ENCODE measurements at regions not wholly inside any gene's neighbourhood (a gene's known extent, or its start where the extent isn't known, plus 50 kb on each side); places are given as distances from the start of the nearest gene placed in this dataset.
A peak's percentile ranks its signal among the peaks of the same experiment; 100 is the strongest.
"Not testable (repeated sequence)": the region's sequence is repeated elsewhere in the genome, so short reads cannot be mapped to it uniquely, and the experiment has no call there.

DNA sequence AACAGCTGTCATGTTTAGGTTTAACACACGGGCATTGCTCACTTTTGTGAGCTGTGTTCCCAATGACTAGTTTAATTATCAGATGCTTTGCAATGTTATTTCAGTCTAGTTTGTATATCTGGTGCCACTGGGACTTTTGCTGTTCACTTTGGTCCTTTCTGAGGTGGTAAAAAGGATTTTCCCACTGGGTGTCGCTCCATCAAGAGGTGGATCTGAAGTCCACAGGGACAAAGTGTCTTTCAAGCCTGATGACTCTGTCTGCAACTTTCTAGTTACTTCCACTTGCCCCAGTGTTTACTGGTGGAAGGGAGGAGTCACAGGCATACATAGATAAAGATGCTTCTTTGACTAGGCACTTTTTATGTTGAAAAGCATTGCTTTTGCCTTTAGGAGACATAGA lies 242.2 kb downstream of the HGF start:
- no peak for ATAC-seq

DNA sequence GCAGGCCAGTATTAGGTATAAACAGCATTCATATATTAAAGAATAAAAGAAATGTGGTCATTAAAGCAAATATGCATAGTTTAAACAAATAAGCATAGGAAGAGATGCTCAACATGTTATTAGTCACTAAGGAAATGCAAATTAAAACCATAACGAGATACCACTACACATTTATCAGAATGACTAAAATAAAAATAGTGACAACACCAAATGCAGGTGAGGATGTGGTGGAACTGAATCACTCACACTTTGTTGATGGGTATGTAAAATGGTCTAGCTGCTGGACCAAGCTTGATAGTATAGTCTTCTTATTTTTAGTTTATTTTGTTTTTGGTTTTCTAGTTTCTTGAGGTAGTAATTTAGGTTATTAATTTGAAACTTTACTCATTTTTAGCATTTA lies 242.9 kb downstream of the HGF start:
- ATAC-seq: no peak

DNA sequence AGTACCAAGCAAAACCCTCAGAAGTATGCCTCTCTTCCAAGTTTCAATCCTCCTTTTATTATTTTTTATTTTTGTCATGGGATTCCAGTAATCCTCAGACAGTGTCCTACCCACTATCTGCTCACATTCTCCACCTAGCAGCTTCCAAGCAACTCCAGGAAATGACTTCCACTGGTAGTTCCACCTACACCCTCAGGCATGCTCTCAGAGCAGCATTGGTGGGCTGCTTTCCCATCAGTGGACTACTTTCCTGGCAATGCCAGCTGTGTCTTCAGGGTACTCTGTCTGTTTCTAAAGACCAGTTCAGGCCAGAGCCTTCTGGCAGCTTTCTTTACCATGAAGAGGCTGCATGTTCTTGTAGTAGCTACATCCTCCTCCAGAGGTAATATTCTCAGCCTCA lies 244.0 kb downstream of the HGF start:
- ATAC-seq: no peak

DNA sequence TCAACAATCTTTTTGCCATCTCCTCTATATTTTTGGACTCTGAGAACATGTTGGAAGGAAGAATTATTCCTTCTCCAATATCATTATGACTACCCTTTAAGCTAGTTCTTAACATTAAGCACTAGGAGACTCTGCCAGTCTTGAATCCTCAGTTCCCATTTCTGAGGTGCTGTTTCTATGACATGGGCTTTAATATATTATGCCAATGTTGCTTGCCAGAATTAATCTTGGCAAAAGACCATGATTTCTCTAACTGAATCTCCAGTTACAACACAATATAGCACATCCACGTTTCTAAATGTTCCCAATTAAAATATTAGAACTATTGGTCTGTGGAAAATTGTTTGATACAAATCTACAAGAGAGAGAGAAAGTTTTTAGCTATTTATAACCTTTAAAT lies 250.0 kb downstream of the HGF start:
- no peak for ATAC-seq

DNA sequence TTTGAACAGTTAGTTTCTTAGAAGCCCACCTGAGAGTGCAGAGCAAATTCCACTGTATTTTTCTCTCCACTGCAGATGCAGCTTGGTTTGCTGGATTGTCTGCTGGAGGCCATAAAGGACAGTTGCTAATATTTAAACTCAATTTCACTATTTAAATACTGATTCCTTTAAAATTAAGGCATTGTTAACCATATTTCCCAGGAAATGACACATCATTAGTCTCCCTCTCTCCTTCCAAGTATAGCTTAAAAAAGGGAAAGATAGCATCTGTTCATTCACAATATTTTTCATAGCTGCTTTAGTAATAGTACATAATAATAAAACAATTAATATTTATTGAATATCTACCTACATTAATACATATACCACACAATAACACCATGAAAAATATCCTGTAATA lies 252.9 kb downstream of the HGF start:
- no peak for ATAC-seq

DNA sequence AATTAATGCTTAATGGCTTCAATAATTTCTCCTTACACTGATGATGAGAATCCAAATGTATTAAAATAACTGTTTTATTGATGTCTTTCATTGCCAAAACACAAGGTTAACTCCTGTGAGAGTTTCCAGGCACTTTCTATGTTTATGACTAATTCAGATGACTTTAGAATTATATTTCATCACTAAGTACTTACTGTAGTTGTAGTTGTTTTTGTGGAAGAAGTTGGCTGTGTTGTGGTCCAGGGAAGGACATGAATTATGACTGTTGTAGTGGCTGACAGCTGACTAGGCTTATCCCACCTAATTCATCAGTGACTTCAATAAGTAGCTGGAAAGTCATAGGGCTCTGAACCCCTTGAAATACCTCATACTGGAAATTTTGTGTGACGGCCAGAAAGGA lies 254.8 kb downstream of the HGF start:
- ATAC-seq: no peak

DNA sequence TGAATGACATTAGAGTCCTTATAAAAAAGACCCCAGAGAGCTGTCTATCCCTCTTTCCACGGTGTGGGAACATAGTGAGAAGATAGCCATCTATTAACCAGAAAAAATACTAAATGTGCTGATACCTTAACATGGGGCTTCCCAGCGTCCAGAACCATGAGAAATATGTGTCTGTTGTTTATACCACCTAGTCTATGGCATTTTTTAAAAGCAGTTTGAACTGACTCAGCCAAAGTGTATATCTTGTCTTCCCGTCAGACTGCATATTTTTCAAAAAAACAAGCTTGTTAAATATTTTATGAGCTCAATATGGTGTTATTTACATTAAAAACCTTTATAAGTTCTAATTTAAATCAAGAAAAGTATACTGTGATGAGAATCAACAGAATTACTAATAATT lies 255.3 kb downstream of the HGF start:
- no peak for ATAC-seq

DNA sequence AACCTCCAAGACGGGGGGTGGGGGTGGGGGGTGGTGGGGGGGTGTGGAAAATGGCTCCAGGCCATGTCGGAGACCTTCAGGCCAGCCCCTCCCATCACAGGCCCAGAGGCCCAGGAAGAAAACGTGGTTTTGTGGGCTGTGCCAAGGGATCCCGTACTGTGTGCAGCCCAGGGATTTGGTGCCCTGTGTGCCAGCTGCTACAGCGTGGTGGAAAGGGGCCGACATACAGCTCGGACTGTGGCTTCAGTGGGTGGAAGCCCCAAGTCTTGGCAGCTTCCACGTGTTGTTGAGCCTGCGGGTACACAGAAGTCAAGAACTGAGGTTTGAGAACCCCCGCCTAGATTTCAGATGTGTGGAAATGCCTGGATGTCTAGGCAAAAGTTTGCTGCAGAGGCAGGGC lies 259.7 kb downstream of the HGF start:
- no peak for ATAC-seq

DNA sequence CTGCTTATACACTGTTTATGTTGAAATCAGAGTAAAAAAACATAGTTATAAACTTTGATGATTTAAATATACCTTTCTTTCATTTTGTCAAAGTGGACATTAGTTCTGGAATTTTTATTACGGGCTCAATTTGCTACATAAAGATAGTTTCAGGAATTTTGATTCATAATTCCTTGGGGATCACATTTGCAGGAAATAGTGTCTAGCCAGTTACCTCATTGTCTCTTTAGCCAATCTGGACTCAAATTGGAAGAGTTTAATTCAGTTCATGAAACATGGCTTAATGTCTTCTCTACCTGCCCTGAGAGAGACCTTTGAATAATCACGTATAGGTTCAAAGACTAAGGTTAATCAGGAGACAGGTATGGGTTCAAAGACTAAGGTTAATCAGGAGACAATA lies 262.6 kb downstream of the HGF start:
- no peak for ATAC-seq

DNA sequence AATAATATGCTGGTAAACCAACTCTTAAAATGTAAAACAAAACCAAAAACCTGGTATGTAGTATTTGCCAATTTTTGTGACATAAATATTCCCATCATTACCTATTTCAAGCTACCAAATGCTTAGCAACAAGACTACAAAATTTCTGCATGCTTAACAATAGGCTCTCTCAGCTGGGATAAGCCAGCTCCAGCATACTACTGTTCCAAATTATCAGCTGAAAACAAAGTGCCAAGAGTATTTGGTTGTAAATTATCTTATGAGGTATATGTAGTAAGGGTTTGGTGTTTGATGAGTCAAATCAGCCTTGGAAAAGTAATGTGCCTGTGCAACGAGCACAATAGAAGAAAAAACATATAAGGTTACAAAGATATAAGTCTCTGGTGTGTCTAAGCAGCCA lies 263.2 kb downstream of the HGF start:
- no peak for ATAC-seq

DNA sequence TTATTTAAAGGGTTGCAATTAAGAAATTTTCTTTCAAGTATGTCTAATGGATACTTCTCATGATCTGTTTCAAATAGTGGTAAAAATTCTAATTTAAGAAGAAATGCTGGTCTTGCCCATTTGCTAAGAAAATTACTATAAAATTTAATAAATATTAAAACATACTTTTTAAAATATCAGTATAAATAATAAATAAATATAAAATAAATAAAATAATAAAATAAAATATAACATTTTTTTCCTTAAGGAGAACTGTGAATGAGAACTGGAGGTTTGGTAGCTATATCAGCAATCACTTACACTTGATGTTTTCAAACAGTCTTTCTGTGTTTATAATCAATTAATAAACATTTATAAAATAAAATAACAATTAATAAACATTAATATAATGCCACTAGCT lies 266.1 kb downstream of the HGF start:
- ATAC-seq: no peak

DNA sequence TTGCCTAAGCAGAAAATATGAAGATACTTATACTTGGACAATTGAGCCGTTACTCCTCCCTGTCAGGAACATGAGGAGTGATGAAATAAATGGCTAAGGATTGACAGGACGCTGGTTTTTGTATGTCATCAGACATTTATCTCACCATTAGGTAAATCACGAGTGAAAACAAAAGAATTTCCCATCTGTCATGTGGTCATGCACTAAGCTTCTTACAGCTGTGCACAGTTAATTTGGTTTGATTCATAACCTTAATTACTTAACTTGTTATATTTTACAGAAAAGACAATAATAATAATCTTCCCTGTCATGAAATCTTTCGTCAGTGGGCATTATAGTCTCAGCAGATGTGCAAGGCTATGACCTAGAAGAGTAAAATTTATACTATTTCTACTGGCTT lies 266.5 kb downstream of the HGF start:
- no peak for ATAC-seq

DNA sequence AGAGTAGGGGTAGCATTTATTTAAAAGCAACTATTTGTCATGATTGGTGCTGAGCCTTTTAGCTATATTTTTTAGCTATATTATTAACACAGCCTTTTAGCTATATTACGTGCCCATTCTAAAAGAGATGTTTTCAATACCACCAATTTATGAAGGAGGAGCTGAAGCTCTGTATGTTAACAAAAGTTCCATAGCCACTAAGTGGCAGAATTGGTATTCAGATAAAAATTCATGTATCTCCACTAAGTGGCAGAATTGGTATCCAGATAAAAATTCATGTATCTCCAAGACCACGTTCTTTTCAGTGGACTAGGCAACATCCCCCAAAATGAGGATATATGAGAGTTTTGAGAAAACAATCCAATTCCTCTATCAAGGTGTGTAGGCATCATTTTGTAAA lies 268.6 kb downstream of the HGF start:
- ATAC-seq: no peak

DNA sequence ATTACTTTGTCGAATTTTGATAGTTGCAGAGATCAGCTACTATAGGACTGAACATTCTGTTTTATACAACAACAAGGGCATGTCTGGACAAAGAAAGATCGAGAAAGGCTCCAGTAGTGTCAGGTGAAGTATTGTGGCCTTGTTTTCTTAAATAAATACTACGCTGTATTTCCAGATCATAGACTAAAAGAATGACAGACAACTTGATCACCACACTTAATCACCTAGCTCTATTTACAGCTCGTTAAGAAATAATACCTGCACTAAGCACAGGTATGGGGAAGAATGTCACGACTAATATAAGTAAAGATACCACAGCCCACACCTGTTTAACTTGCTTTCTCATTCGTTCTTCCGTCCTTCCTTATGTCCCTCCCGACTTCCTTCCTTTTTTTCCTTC lies 269.2 kb downstream of the HGF start:
- peak; percentile 93 for ATAC-seq

DNA sequence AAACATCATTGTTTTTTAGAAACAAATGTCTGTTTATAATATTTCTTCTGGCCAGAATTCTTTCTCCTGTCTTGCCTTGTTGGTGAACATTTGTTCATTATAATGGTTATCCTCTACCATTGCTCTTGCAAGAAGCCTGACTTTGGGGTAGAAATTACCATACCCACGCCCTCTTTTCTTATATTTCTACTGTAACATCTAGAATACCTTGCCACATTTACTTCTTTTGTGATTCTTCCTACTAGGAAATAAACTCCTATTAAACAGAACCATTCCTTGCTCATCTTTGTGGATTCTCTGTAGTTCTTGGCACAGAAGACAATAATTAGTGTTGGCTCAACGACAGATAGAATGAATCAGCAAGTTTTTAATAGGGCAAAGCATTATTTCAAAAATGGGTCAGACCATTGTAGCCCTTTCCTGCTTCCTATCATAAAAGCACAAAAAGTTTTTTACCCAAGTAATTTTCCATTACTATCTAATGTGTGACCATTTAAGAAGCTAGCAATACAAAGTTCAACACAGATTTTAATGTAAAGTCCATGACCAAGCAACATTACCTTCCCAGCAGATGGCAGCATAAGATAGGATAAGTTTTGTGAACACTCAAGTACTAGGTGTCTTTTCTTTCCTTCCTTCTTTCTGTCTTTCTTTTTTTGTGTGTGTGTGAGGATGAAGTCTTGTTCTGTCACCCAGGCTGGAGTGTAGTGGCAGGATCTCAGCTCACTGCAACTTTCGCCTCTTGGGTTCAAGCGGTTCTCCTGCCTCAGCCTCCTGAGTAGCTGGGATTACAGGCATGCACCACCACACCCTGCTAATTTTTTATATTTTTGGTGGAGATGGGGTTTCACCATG lies 270.4 kb downstream of the HGF start:
- peak; percentile 73 for ATAC-seq

DNA sequence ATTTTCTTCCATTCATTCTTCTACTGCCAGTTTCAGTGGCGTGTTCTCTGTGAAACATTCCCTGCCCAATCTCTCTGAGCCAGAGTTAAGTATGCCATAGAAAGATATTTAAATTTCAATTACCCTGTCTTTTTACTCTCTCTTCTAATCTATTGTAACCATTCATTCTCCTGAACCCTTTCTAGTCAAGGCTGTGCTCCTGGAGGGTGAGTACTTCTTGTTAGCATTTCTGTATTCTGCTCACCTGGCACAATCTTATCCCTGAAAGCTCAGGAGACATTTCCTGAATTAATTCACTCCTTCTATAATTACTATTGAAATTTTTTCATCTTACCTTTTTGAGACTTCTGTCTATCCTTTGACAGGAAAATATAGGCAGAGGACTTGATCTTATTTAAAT lies 271.7 kb downstream of the HGF start:
- ATAC-seq: no peak

DNA sequence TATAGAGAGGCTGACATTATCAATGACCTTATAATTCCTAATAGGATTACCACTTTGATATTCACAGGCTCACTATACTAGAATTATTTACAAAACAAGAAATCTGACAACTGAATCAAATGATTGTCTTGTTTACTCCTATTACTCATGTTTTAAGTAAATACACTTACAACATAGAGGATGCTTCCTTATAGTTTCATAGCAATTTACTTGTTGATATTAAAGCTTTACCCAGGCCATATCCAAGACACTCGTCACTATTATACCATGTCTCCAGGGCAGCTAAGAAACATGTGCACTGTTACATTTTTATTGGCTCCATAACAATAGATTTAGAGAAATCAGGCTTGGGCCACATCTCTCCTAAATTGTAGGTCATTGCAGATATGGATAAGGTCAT lies 276.9 kb downstream of the HGF start:
- ATAC-seq: no peak

DNA sequence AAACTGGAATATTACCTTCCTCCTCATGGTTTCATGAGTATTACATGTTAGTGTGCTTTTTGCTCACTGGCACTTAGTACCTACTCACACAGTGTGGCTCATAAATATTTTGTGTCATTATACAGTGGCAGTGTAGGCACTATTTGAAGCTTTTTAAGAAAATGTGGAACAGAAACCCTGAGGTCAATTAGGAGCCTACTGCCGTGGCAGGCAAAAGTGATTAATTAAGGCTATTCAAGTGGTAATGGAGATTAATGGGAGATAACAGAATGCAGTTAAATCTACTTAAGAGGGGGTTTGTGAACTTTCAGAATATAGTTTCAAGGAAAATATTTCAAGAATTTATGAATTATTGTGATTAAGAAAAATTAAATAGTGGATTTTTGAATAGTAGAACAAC lies 277.6 kb downstream of the HGF start:
- ATAC-seq: no peak

DNA sequence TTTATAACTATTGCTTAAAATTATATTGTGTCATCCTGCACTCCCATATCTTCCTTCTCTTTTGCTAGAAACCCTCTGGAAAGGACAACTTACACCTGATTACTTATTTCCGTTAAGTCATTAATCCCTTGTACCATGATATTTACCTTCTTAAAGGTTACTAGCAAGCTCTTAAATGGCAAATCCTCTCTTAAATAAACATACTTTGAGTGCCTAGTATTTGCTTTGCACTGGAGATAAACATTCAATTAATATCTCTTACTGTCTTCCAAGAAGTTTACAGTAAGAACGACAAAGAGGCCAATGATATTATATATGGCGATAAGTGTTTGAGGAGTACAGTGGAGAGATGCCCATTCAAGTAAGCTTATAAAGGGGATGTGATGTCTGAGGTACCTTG lies 278.3 kb downstream of the HGF start:
- ATAC-seq: no peak

DNA sequence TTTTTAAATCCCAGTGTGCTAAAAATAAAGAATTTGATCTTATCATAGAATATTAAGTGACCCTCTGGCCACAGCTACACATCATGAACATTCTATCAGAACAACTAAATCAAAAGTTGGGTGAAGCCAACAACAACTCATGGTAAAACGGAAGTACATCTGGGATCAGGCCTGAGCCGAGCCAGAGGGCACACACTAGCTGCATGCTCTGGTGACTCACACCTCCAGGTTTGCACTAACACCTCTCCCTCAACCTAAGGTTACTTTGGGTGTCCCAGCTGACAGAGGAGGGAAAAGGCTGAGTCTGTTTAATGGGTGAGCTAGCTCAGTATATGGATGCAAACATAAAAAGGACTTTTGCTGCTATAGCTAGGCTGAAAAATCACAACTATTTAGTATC lies 281.6 kb downstream of the HGF start:
- peak; percentile 73 for ATAC-seq

DNA sequence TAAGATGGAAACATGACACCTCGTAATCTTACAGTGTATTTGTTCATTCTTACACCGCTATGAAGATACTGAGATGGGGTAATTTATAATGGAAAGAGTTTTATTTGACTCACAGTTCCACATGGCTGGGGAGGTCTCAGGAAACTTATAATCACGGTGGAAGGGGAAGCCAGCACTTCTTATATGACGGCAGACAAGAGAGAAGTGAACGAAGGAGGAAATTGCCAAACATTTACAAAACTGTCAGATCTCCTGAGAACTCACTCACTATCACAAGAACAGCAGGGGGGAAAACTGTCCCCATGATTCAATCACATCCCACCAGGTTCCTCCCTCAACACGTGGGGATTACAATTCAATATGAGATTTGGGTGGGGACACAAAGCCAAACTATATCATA lies 282.3 kb downstream of the HGF start:
- no peak for ATAC-seq

DNA sequence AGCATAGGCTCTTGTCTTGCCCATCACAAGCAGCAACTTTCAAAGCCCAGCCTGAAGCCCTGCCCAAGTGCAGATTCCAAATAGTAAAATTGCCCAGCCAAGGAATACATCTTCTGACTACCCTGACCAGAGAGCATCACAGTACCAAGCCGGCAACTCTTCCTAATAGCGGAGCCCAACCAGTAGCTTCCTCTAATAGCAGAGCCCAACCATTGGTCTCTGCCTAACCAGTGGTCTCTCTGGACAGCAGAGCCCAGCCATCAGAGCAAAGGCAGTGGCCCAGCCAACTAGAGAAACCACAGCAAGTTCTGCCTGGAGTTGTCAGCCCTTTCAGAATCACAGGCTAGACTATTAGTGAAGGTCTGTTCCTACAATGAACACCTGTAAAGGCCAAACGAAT lies 285.6 kb downstream of the HGF start:
- peak; percentile 48 for ATAC-seq

DNA sequence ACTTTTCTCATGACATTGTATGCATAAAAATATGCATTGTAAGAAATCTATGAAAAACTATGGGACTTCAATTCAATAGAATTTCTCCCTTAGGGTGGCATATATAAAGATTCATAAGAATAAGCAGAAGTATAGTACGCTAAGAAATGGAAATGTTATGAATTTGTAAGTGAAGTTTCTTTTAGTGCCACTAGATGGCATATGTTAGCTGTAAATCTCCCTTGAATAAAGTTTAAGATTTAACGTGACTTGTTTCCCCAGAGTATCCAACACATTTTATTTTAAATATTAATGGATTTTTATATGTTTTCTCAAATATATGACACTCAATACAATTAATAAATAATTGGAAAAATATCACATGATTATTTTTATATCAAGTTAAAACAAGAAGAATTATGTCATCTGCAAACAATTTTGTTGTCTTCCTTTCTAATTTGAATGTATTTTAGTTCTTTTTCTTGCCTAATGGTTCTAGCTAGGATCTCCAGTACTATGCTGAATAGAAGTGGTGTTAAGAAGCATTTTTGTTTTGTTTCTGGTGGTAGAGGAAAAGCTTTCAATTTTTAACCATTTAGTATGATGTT lies 287.2 kb downstream of the HGF start:
- ATAC-seq: no peak

DNA sequence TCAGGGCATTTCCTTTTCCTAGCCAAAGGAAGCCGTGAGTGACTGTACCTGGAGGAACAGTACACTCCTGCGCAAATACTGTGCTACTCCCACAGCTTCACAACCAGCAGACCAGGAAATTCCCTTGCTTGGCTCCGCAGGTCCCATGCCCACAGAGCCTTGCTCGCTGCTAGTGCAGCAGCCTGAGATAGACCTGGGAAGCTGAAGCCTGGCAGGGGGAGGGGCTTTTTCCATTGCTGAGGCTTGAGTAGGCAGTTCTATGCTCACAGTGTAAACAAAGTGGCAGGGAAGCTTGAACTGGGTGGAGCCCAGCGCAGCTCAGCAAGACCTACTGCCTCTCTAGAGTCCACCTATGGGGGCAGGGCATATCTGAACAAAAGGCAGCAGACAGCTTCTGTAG lies 291.2 kb downstream of the HGF start:
- peak; percentile 64 for ATAC-seq

DNA sequence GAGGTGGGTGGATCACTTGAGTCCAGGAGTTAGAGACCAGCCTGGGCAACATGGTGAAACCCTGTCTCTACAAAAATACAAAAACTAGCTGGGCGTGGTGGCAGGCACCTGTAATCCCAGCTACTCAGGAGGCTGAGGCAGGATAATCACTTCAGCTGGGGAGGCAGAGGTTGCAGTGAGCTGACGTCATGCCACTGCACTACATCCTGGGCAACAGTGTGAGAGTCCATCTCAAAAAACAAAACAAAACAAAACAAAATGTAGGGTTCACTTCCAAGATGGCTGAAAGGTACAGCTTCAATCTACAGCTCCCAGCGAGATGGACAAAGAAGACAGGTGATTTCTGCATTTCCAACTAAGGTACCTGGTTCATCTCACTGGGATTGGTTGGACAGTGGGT lies 291.6 kb downstream of the HGF start:
- not testable (repeated sequence) for ATAC-seq

Data from esophagus mucosa (tissue), 1 donor.